Activated CD4-positive, alpha-beta T cell treated with anti-CD3 and anti-CD28 coated beads, Interleukin-10, Interleukin-2, amounts not matched to agents 100 ng/mL and 50 ng/mL, durations not matched to agents 16 hours and 8 hours (primary cell): ENCODE measurements at regions not wholly inside any gene's neighbourhood (a gene's known extent, or its start where the extent isn't known, plus 50 kb on each side); places are given as distances from the start of the nearest gene placed in this dataset.

Experiments
- DNase-seq: peaks from one replicate; pipeline ENCODE4 v3.0.0-alpha.2; 2020

DNA sequence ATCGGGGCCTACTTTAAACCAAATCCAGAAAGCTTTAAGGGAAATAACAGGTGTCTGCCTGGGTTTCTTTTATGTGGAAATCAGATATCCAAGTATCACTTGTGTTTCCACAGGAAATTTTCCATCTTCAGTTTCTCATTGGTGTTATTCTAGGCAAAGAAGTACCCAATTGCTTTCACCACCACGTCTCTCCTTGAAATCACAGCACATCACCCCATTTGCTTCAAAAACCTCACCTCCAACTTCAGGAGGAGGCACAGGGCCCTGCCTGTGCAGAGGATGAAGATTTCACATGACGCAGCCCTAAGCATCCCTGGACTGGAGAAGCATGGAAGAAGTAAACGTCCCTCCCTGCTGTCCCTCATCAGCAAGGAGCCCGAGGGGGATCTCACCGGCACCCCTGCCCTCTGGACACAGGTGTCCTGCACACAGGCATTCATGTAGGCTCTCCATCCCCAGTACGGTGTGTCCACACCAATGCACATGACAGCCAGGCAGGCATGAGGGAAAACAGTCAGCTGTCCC lies 182.3 kb downstream of the TBXT start:
- no peak for DNase-seq

DNA sequence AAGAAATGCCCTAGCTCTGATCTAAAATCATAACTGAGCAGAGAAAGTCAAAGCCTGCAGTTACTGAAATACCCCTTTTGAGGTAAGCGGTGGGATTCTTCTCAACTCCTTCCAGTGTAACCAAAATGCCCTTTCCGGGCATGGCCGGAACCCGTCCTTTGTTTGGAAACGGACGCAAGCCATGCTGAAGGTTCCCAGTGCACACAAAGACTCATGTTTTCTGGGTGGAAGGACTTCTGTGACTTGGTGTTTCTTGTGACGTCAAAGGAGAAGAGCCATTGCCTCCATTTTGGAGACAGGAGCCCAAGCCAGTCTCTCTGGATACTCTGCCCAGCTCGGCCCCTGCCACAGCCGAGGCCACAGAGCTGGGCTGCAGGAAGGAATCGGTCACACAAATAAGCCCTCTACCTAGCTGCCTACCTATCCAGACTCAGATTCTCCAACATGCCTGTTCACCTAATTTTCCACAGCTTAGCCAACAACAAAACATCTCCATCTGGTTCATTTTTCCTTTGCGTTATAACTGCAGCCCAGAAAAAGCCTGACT lies 182.8 kb downstream of the TBXT start:
- DNase-seq: no peak

DNA sequence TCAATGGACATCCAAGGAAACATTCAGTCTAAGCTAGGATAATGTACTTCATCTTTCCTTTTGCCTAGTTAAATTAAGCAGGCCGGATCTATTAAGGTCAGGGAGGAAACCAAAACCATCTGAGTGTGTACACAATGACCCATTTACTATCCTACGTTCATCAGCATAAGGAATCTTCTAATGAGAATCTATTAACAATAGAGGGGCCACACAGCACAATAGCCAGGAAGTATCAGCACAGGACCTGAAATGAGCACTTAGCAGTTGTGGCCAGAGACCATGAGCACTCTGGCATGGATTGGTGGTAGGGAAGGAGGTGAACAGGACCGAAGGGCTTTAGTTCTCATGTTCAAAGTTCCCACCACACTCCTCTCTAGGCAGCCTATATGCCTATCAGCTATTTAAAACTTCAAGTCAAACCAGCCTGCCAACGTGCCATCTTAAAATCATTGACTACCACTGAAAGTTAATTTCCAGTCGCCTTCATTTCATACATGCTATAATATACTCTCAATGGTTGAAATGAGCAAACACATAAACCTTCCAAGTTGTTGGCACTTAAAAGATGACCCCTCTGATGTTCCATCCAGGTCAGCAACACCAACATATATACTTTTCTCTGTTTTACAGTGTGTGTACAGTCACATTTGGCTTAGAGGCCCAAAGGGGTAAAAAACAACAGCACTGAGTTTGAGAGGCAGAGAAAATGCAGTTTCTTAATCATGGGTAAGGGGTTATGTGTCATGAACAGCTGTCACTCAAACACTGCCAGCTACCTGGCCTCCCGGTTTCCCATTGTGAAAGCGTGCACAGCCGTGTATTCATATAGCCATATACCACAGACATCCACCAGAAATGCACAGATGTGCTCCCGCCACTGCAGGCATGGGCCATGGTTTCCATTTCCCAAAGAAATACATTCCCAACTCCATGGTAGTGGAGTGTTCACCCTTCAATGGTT lies 184.3 kb downstream of the TBXT start:
- DNase-seq: no peak

DNA sequence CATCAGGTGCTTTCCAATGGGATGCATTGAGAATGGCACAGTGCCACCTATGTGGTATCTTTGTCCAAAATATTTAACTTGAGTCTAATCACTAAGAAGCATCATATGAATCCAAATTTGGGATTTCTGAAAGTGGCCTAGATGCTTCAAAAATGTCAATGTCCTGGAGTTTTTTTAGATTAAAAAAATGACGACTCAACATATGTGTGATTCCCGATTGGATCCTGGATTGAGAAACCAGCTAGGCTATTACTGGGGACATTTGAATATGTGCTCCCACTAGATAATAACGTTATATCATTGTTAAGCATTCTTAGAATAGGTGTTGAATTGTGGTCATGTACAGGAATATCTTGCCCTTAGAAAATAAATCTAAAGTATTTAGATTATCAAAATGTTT lies 189.2 kb downstream of the TBXT start:
- DNase-seq: no peak

DNA sequence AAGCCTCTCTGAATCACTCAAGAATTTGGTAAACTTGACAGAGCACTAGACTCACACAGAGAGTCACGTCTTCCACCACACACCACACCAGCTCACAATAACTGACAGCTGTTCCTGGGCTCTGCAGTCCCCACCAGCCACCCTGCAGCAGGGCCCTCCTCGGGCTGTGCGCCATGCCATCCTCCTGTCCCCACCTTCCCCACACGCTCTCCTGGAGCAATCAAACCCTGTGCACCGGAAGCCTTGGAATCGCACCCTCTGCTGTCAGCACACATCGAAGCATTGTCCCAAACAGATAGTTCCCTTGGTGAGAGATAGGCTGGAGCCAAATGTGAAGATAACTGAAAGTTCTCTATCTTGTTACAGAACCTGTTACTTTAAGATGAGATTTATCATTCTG lies 191.0 kb downstream of the TBXT start:
- no peak for DNase-seq

DNA sequence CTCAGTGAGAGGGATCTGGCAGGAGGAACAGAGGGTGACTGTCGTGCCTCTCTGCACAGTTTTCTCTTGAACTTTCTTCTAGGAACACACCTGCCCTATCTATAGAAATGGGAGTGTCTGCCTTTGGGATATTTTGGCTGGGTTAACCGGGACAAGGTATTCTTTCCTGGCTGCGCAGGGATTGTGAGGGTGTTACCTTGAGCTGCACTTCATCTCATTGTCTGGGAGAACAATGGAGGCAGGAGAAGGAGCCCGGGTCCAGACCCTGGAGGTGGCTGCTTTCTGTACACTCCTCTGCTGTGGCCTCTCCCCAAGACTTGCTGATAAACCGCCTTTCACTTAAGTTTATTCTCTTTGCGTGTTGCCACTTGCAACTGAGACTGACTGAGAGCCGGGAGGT lies 192.8 kb downstream of the TBXT start:
- no peak for DNase-seq

DNA sequence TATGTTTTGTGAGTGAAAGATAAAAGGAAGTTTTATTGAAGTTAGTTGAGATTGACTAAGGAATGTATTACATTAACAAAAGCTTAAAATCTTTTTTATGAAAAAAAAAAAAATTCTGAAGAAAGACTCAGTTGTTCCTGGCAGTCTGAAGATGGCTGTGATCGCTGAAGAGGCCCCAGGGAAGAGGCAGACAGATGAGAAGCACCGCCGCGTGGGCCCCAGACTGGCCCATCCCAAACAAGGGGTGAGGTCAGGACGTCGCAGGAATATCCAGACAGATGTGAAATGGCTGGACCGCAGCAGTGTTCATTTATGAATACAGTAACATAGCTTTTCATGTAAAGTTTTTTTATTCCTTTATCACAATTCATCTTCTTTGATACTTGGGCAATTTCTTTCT lies 194.2 kb downstream of the TBXT start:
- DNase-seq: no peak

DNA sequence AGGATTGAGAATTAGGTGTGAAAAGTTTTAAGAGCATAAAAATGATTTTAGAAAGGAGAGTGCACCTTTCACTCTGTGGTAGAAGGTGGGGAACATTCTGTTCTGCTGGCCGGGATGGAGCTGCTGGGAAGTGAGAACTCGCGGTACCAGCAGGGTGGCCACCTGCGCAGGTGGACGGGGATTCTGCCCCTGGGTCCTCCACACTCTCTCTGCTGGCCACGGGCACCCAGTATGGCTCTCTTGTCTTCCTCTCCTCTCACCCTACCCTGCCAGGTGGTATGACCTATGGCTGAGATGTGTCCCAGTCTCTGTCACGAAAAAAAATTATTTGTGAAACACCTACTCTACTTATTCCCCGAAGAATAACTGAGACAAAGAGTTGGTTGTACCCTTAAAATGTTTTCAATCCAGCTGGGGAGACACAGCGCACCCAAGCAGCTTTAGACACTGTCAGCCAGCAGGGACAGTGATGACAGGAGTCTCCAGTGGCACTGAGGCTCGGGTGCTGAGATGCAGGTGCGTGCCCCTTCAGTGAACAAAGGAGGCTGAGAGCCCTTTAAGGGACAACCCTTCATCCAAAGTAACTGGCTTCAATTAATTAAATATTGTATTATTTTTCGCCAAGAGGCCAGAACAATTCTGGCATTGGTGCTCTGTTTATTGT lies 195.4 kb downstream of the TBXT start:
- DNase-seq: no peak

DNA sequence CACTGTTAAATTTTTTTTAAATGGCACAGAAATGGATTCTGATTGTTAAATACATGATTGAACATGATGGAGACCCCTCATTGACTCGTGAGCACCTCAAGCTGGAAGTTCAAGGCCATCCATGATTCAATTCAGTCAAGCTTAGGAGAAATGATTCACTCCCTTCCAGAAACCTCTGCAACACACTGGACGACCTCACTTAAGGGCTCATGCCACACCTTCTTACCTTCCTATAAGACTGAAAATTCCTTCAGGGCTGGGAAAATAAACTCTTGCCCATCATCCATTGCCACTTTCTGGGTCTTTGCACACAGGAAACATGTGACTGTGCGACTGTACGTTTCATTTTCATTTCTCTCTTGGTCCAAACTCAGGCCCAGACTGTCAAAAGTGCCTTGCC lies 196.4 kb downstream of the TBXT start:
- DNase-seq: no peak

DNA sequence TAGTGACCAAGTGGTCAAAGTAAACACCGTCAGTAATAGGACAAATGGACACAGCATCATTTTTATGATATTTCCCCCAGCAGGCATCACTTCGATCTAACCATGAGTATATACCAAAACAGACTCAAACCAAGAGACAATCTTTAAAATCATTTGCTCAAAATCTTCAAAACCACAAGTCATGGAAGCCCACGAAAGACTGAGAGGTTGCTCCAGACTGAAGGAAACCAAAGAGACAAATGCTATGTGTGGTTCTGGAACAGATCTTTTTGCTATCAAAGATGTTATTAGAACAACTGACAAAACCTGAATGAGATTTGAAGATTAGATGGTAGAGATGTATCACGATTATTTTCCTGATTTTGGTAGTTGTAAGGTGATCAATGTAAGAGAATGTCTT lies 197.7 kb downstream of the TBXT start:
- DNase-seq: no peak

DNA sequence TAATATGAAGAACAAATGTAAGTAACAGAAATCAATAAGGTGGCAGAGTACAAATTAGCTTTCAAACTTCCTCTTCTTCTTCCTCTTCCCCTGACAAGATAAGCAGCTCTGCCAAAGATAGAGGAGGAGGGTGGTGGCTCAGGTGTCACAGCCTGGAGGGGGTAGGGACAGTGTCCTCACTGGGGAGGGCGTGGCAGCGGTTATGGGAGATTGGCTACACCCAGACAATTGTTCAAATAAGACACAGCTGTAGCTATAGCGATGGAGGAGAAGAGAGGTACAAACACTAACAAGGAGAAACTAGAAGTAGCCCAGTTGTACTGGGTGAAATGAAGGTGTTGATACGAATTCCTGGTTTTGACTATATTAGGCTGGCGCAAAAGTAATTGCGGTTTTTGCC lies 198.5 kb downstream of the TBXT start:
- no peak for DNase-seq

DNA sequence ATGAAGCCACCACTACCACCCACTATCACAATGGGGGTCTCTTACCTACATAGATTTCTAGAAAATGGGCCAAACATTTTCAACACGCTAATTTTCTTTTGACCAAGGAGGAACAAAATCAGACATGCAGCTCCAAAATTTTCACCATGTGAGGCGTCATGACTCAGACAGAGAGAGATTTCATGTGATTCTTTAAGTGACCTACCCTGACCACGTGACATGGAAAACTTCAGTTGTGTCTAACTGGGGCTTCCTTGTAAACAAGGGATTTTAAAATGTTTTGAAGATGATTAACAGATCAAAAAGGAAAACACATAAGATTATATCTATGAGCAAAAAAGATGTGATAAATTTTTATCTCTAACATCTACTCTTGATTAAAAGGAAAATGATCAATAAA lies 199.2 kb downstream of the TBXT start:
- no peak for DNase-seq

DNA sequence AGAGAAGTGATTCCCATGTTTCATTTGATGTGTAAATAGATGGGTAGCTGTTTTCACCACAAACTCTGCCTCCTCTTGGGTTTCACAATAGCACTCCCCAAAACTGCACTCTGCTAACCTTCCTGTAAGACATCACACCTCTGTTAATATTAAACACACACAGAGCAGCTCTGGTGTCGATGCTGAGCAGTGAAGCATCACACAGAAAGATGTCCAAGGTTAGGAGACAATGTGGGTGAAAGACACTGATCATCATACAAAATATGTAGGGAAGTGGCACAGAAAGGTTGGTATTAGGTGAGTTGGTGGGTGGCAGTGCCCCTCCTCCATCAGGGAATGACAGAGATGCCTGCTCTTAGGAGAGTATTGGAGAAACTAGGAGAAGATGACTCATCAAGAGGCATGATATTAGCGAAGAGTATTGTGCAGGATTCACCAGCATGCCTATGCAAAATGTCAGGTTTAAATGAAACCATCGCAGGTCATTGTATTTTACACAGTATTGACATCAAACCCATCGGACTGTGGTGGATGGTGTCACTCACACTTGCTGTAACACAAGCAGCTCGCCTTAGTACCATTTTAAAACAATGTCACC lies 199.7 kb downstream of the TBXT start:
- no peak for DNase-seq

DNA sequence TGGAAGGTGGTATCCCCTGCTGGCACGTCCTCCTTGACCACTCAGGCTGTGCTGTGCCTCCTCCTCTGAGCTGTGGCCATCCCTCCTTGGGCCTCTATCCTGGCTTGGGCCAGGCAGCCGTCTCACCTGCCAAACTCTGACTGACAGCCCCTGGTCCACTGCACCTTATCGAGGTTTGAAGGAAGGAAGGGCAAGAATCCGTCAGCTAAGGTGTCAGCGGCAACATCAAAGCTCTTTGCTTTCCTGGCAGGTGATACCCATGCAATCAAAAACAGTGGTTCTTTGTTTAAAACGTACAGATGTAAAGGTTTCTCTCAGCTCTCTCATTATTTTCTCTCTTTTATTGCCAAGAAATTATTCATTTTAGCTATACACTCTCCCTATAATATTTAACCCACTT lies 203.9 kb downstream of the TBXT start:
- no peak for DNase-seq

DNA sequence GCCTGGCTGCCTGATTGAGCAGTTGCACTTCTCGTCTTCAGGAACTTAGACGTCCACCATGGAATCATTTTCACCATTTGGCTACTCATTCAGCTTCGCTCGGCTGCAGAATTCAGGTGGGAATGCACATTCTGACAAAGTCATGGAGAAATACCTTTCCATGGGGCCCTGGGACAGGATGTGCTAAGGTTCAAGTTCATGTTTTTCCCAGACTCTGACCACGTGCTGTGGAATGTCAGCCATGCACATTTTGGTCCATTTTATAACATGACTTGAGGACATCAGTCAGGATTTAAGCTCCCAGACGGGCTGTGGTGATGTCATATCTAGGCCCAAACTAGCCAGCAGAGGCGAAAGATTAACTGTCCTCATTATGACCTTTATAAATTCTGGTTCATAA lies 205.3 kb downstream of the TBXT start:
- no peak for DNase-seq

DNA sequence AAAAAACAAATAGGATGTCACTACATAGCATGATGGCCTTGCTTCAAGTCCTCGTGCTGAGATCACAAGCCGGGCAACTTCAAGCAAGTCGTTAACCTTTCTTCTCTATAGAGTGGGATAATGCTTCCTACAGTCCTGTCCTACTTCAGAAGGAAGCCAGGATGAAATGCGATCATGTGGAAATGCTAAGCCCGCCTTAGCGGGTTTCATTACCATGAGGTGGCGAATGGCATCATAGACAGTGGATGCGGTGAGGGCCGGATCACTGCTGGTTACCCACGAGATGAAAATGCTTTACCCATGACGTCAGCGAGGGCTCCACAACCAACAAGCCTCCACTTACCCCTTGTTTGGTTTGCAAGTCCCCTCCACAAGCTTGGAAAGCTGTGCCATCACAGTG lies 206.4 kb downstream of the TBXT start:
- no peak for DNase-seq

DNA sequence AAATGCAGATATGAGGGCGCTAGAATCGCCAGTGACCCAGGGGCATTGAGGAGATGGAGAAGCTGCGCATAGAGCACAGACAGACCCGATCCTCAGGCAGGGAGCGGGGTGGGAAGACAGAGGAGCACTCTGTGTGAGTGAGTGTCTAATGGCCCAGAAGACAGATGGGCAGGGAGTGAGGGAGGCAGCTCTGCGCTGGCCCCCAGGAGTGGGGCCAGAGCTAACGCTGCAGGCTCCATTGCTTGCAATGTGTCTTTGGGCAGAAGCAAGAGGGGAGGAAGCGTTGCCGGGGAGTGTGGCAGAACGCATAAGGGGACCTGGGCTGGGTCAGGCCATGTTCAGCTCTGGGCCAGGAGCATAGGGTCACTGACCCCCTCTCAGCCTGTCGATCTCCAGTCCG lies 207.0 kb downstream of the TBXT start:
- DNase-seq: no peak

DNA sequence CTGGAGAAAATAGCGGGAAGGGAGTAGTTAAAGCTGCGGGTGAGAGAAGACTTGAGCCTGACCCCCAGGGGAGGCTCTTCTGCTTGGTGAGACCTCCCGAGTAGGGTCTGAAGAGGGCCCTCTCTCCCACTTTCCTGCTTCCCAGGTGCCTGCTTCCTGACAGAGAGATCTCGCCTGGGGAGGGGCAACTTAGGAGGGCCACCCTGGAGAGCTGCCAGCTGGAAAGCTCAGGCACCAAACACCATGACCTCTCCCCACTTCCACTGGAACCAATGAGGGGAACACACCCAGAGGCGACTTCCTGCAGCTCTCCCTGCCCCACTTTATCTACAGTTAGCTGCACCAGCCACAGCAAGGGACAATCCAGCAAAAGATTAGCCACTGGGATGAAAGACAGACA lies 208.0 kb downstream of the TBXT start:
- no peak for DNase-seq

DNA sequence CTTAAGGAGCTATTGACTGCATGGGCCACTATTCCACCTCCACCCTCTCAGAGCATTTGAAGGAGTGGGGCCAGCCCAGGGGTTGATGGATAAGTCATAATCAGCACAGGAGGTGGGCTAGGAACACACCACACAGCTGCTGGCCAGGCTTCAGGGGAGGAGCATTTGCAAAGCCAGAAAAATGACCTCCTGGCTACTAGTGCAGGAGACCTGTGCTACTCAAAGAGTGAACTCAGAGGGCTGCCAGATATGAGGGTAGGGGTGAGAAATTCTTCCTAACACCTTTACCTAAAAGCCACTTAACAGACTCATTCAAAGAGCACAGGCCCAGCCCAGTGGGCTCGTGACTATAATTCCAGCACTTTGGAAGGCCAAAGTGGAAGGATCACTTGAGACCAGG lies 210.8 kb downstream of the TBXT start:
- DNase-seq: no peak

DNA sequence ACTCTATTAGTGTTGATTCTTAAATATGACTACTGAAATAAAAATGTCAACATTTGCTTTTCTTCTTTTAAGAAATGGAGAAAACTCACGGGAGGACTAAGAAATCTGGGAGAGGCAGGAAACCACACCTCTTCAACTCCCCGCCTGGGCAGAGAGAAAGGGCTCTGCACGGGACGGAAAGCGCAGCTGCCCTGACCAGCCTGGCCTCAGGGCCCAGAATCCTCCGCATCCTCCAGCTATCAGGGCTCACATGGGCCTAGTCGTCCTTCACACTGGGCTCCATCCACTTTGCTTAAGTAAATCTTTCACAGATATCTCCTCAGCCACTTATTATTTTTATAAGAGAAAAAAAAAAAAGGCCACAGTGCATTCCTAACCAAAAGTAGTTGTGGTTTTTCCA lies 215.1 kb downstream of the TBXT start:
- no peak for DNase-seq

DNA sequence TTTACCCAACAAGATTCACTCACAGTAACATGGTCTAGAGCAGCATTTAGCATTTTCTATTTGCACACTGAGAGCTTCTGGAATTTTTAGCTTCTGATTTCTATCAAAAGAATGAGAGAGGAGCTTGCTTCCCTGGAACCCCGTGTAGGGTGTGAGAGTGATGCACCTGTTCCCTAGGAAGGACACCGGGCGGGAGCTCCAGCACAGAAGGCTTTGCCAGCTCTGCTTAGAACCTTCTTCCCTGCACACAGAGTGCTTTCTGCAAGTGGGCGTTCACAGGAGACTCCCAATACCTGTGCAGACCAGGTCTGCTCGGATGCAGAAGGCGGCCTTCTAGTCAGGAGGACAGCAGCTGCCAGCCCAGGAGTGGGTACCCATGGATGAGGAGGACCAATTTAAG lies 217.3 kb downstream of the TBXT start:
- no peak for DNase-seq

DNA sequence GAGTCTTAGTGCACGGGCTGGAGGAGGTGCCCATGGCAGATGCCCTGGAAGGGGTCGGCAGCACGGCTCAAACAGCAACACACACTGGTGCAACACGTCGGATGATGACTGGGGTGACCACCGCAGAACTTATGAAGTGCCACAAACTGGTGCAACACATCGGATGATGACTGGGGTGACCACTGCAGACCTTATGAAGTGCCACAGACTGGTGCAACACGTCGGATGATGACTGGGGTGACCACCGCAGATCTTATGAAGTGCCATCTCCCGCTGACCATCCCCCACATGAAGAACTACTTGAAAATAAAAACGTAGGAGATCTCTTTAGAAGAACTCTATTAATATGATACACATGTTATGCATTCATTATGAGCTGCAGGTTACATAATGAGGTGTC lies 218.3 kb downstream of the TBXT start:
- no peak for DNase-seq

DNA sequence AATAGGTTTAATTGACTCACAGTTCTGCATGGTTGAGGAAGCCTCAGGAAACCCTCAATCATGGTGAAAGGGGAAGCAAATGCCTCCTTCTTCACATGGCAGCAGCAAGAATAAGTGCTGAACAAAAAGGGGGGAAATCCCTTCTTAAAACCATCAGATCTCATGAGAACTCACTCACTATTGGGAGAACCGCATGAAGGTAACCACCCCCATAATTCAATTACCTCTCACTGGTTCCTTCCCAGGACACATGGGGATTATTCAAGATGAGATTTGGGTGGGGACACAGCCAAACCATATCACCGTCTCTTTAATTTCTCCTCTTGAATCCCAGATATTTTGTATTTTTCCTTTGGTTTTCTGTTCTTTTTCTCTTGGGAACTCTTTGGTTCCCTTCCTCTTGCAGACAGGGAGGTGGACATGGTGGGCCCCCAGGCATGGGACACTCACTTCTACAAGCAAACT lies 223.6 kb downstream of the TBXT start:
- DNase-seq: no peak

DNA sequence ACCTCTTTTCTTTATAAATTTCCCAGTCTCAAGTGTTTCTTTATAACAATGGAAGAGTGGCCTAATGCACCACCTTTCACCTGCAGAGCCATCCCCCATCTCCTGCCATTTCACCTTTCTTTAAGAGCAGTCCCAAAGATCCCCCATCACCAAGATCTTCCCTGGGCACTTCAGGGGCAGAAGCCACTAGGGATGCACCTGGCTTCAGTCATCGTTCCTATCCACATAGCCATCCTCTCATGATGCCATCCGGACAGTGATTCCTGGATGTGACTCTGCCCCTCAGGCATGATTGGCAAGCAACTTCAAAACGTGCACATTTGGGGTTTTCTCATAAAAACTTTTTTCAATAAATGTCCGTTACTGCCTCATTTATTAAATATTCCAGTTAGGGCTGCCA lies 225.9 kb downstream of the TBXT start:
- no peak for DNase-seq
